ENCODE measurements at regions not wholly inside any gene's neighbourhood (a gene's known extent, or its start where the extent isn't known, plus 50 kb on each side); places are given as distances from the start of the nearest gene placed in this dataset.

GRCh38 chr12:63321373-63321772, 170.4 kb upstream of the AVPR1A start:
- no peak for DNase-seq (ENCODE audit: low read depth, low spot score)
- no peak overlapping the region for H3K4me3 ChIP-seq (ENCODE audit: insufficient read length, low read depth)
- no peaks in the 10 kb centered on the region for H3K4me1 ChIP-seq (ENCODE audit: insufficient read depth, insufficient read length)
- TF ChIP-seq YY1 (IDR thresholded peaks at IDR 0.05; ENCODE audit: insufficient read depth, insufficient read length) = no peak
- no peak for TF ChIP-seq ZNF274 (IDR thresholded peaks at IDR 0.05; ENCODE audit: low read depth, low read length)
- no peak for TF ChIP-seq SUZ12 (IDR thresholded peaks at IDR 0.05; ENCODE audit: extremely low read depth, insufficient read depth, insufficient read length)
- no peak overlapping the region for H3K9ac ChIP-seq (ENCODE audit: insufficient read length, low read depth)
- H3K27me3 ChIP-seq (ENCODE audit: insufficient read depth, insufficient read length) = no peaks in the 10 kb centered on the region
- H3K36me3 ChIP-seq (ENCODE audit: insufficient read depth, insufficient read length, low read length) = no peaks in the 10 kb centered on the region
- no peaks in the 10 kb centered on the region for H3K9me3 ChIP-seq (ENCODE audit: insufficient read depth, low read length)

- Histone ChIP-seq H3K4me1 (ENCODE audit: insufficient read depth, insufficient read length) (no peaks in the 10 kb centered on the region), H3K9me3 (ENCODE audit: insufficient read depth, low read length) (no peaks in the 10 kb centered on the region), H3K27me3 (ENCODE audit: insufficient read depth, insufficient read length) (no peaks in the 10 kb centered on the region), H3K9ac (ENCODE audit: insufficient read length, low read depth) (no peak overlapping the region), H3K4me3 (ENCODE audit: insufficient read length, low read depth) (no peak overlapping the region), H3K36me3 (ENCODE audit: insufficient read depth, insufficient read length, low read length) (no peaks in the 10 kb centered on the region)
- DNase-seq (ENCODE audit: low read depth, low spot score) = no peak
- TF ChIP-seq SUZ12 (IDR thresholded peaks at IDR 0.05; ENCODE audit: extremely low read depth, insufficient read depth, insufficient read length) (no peak), ZNF274 (IDR thresholded peaks at IDR 0.05; ENCODE audit: low read depth, low read length) (no peak), YY1 (IDR thresholded peaks at IDR 0.05; ENCODE audit: insufficient read depth, insufficient read length) (no peak)
Measured at GRCh38 chr12:63319936-63320633, 169.1 kb upstream of the AVPR1A start.

GRCh38 chr12:63319386-63319785, 168.4 kb upstream of the AVPR1A start:
- Histone ChIP-seq H3K27me3 (ENCODE audit: insufficient read depth, insufficient read length) (no peaks in the 10 kb centered on the region), H3K4me3 (ENCODE audit: insufficient read length, low read depth) (no peak overlapping the region), H3K9me3 (ENCODE audit: insufficient read depth, low read length) (no peaks in the 10 kb centered on the region), H3K4me1 (ENCODE audit: insufficient read depth, insufficient read length) (no peaks in the 10 kb centered on the region), H3K9ac (ENCODE audit: insufficient read length, low read depth) (no peak overlapping the region), H3K36me3 (ENCODE audit: insufficient read depth, insufficient read length, low read length) (no peaks in the 10 kb centered on the region)
- no peak for TF ChIP-seq ZNF274 (IDR thresholded peaks at IDR 0.05; ENCODE audit: low read depth, low read length)
- no peak for TF ChIP-seq YY1 (IDR thresholded peaks at IDR 0.05; ENCODE audit: insufficient read depth, insufficient read length)
- no peak for TF ChIP-seq SUZ12 (IDR thresholded peaks at IDR 0.05; ENCODE audit: extremely low read depth, insufficient read depth, insufficient read length)
- DNase-seq (ENCODE audit: low read depth, low spot score) = no peak

- H3K4me1 ChIP-seq (ENCODE audit: insufficient read depth, insufficient read length) = no peaks in the 10 kb centered on the region
- H3K27me3 ChIP-seq (ENCODE audit: insufficient read depth, insufficient read length) = no peaks in the 10 kb centered on the region
- no peaks in the 10 kb centered on the region for H3K9me3 ChIP-seq (ENCODE audit: insufficient read depth, low read length)
- no peak overlapping the region for H3K9ac ChIP-seq (ENCODE audit: insufficient read length, low read depth)
- TF ChIP-seq YY1 (IDR thresholded peaks at IDR 0.05; ENCODE audit: insufficient read depth, insufficient read length) = no peak
- TF ChIP-seq SUZ12 (IDR thresholded peaks at IDR 0.05; ENCODE audit: extremely low read depth, insufficient read depth, insufficient read length) = no peak
- TF ChIP-seq ZNF274 (IDR thresholded peaks at IDR 0.05; ENCODE audit: low read depth, low read length) = no peak
- H3K36me3 ChIP-seq (ENCODE audit: insufficient read depth, insufficient read length, low read length) = no peaks in the 10 kb centered on the region
- H3K4me3 ChIP-seq (ENCODE audit: insufficient read length, low read depth) = no peak overlapping the region
- no peak for DNase-seq (ENCODE audit: low read depth, low spot score)
Measured at GRCh38 chr12:63318933-63319332, 167.9 kb upstream of the AVPR1A start.

- no peaks in the 10 kb centered on the region for H3K4me1 ChIP-seq (ENCODE audit: insufficient read depth, insufficient read length)
- DNase-seq (ENCODE audit: low read depth, low spot score) = no peak
- H3K36me3 ChIP-seq (ENCODE audit: insufficient read depth, insufficient read length, low read length) = no peaks in the 10 kb centered on the region
- TF ChIP-seq YY1 (IDR thresholded peaks at IDR 0.05; ENCODE audit: insufficient read depth, insufficient read length) (no peak), SUZ12 (IDR thresholded peaks at IDR 0.05; ENCODE audit: extremely low read depth, insufficient read depth, insufficient read length) (no peak), ZNF274 (IDR thresholded peaks at IDR 0.05; ENCODE audit: low read depth, low read length) (no peak)
- H3K27me3 ChIP-seq (ENCODE audit: insufficient read depth, insufficient read length) = no peaks in the 10 kb centered on the region
- H3K4me3 ChIP-seq (ENCODE audit: insufficient read length, low read depth) = no peak overlapping the region
- H3K9me3 ChIP-seq (ENCODE audit: insufficient read depth, low read length) = no peaks in the 10 kb centered on the region
- no peak overlapping the region for H3K9ac ChIP-seq (ENCODE audit: insufficient read length, low read depth)
Measured at GRCh38 chr12:63318313-63318712, 167.3 kb upstream of the AVPR1A start.

GRCh38 chr12:63317880-63318279, 166.9 kb upstream of the AVPR1A start:
- H3K9ac ChIP-seq (ENCODE audit: insufficient read length, low read depth) = no peak overlapping the region
- H3K27me3 ChIP-seq (ENCODE audit: insufficient read depth, insufficient read length) = no peaks in the 10 kb centered on the region
- no peaks in the 10 kb centered on the region for H3K9me3 ChIP-seq (ENCODE audit: insufficient read depth, low read length)
- no peak overlapping the region for H3K4me3 ChIP-seq (ENCODE audit: insufficient read length, low read depth)
- no peaks in the 10 kb centered on the region for H3K36me3 ChIP-seq (ENCODE audit: insufficient read depth, insufficient read length, low read length)
- no peaks in the 10 kb centered on the region for H3K4me1 ChIP-seq (ENCODE audit: insufficient read depth, insufficient read length)
- TF ChIP-seq ZNF274 (IDR thresholded peaks at IDR 0.05; ENCODE audit: low read depth, low read length) = no peak
- no peak for TF ChIP-seq YY1 (IDR thresholded peaks at IDR 0.05; ENCODE audit: insufficient read depth, insufficient read length)
- TF ChIP-seq SUZ12 (IDR thresholded peaks at IDR 0.05; ENCODE audit: extremely low read depth, insufficient read depth, insufficient read length) = no peak
- no peak for DNase-seq (ENCODE audit: low read depth, low spot score)

- no peak overlapping the region for H3K4me3 ChIP-seq (ENCODE audit: insufficient read length, low read depth)
- H3K27me3 ChIP-seq (ENCODE audit: insufficient read depth, insufficient read length) = no peaks in the 10 kb centered on the region
- no peaks in the 10 kb centered on the region for H3K36me3 ChIP-seq (ENCODE audit: insufficient read depth, insufficient read length, low read length)
- no peaks in the 10 kb centered on the region for H3K4me1 ChIP-seq (ENCODE audit: insufficient read depth, insufficient read length)
- H3K9ac ChIP-seq (ENCODE audit: insufficient read length, low read depth) = no peak overlapping the region
- H3K9me3 ChIP-seq (ENCODE audit: insufficient read depth, low read length) = no peaks in the 10 kb centered on the region
- no peak for TF ChIP-seq SUZ12 (IDR thresholded peaks at IDR 0.05; ENCODE audit: extremely low read depth, insufficient read depth, insufficient read length)
- no peak for TF ChIP-seq ZNF274 (IDR thresholded peaks at IDR 0.05; ENCODE audit: low read depth, low read length)
- no peak for TF ChIP-seq YY1 (IDR thresholded peaks at IDR 0.05; ENCODE audit: insufficient read depth, insufficient read length)
- DNase-seq (ENCODE audit: low read depth, low spot score) = no peak
Measured at GRCh38 chr12:63317286-63317846, 166.4 kb upstream of the AVPR1A start.

All from NT2/D1 (cell line).